ENCODE measurements at regions not wholly inside any gene's neighbourhood (a gene's known extent, or its start where the extent isn't known, plus 50 kb on each side); places are given as distances from the start of the nearest gene placed in this dataset.

- no peak for DNase-seq
- WGBS (ENCODE audit: insufficient coverage) = no CpG with 5 or more reads among the region's 2 CpGs
- no peak overlapping the region for H3K27ac ChIP-seq (ENCODE audit: low read length)
- H3K4me1 ChIP-seq (ENCODE audit: control insufficient read depth, insufficient read depth, low read length) = no peaks in the 10 kb centered on the region
- H3K36me3 ChIP-seq (ENCODE audit: control insufficient read depth, insufficient read depth, low read length) = no peaks in the 10 kb centered on the region
- H3K27me3 ChIP-seq (ENCODE audit: control insufficient read depth, insufficient read depth, low read length) = no peaks in the 10 kb centered on the region
- H3K9me3 ChIP-seq (replicated peaks; ENCODE audit: control insufficient read depth, low read depth, low read length) = no peaks in the 10 kb centered on the region
- no peak overlapping the region for H3K4me3 ChIP-seq (ENCODE audit: low read length)
Measured at GRCh38 chr5:87966213-87966612, 302.4 kb downstream of the TMEM161B start.

- Histone ChIP-seq H3K36me3 (ENCODE audit: control insufficient read depth, insufficient read depth, low read length) (no peaks in the 10 kb centered on the region), H3K4me1 (ENCODE audit: control insufficient read depth, insufficient read depth, low read length) (no peaks in the 10 kb centered on the region), H3K27ac (ENCODE audit: low read length) (no peak overlapping the region), H3K4me3 (ENCODE audit: low read length) (no peak overlapping the region), H3K9me3 (replicated peaks; ENCODE audit: control insufficient read depth, low read depth, low read length) (no peaks in the 10 kb centered on the region), H3K27me3 (ENCODE audit: control insufficient read depth, insufficient read depth, low read length) (no peaks in the 10 kb centered on the region)
- DNase-seq = no peak
Measured at GRCh38 chr5:87954121-87954520, 314.5 kb downstream of the TMEM161B start.

- no peaks in the 10 kb centered on the region for H3K9me3 ChIP-seq (replicated peaks; ENCODE audit: control insufficient read depth, low read depth, low read length)
- no peak overlapping the region for H3K4me3 ChIP-seq (ENCODE audit: low read length)
- H3K27me3 ChIP-seq (ENCODE audit: control insufficient read depth, insufficient read depth, low read length) = no peaks in the 10 kb centered on the region
- H3K36me3 ChIP-seq (ENCODE audit: control insufficient read depth, insufficient read depth, low read length) = no peaks in the 10 kb centered on the region
- H3K27ac ChIP-seq (ENCODE audit: low read length) = no peak overlapping the region
- DNase-seq = no peak
- H3K4me1 ChIP-seq (ENCODE audit: control insufficient read depth, insufficient read depth, low read length) = no peaks in the 10 kb centered on the region
- no CpG with 5 or more reads among the region's 1 CpG for WGBS (ENCODE audit: insufficient coverage)
Measured at GRCh38 chr5:87951661-87952060, 317.0 kb downstream of the TMEM161B start.

- H3K27me3 ChIP-seq (ENCODE audit: control insufficient read depth, insufficient read depth, low read length) = no peaks in the 10 kb centered on the region
- H3K27ac ChIP-seq (ENCODE audit: low read length) = no peak overlapping the region
- DNase-seq = no peak
- no peaks in the 10 kb centered on the region for H3K36me3 ChIP-seq (ENCODE audit: control insufficient read depth, insufficient read depth, low read length)
- no peaks in the 10 kb centered on the region for H3K9me3 ChIP-seq (replicated peaks; ENCODE audit: control insufficient read depth, low read depth, low read length)
- no peaks in the 10 kb centered on the region for H3K4me1 ChIP-seq (ENCODE audit: control insufficient read depth, insufficient read depth, low read length)
- WGBS (ENCODE audit: insufficient coverage) = 33% methylated on average over 1 of the region's 10 CpGs
- H3K4me3 ChIP-seq (ENCODE audit: low read length) = no peak overlapping the region
Measured at GRCh38 chr5:87949676-87950631, 318.7 kb downstream of the TMEM161B start.

GRCh38 chr5:87948486-87948885 lies 320.2 kb downstream of the TMEM161B start:
- no peak for DNase-seq
- WGBS (ENCODE audit: insufficient coverage) = no CpG with 5 or more reads among the region's 2 CpGs
- no peaks in the 10 kb centered on the region for H3K4me1 ChIP-seq (ENCODE audit: control insufficient read depth, insufficient read depth, low read length)
- H3K9me3 ChIP-seq (replicated peaks; ENCODE audit: control insufficient read depth, low read depth, low read length) = no peaks in the 10 kb centered on the region
- no peak overlapping the region for H3K27ac ChIP-seq (ENCODE audit: low read length)
- H3K4me3 ChIP-seq (ENCODE audit: low read length) = no peak overlapping the region
- no peaks in the 10 kb centered on the region for H3K36me3 ChIP-seq (ENCODE audit: control insufficient read depth, insufficient read depth, low read length)
- H3K27me3 ChIP-seq (ENCODE audit: control insufficient read depth, insufficient read depth, low read length) = no peaks in the 10 kb centered on the region

GRCh38 chr5:87946271-87946670 lies 322.4 kb downstream of the TMEM161B start:
- Histone ChIP-seq H3K4me3 (ENCODE audit: low read length) (no peak overlapping the region), H3K9me3 (replicated peaks; ENCODE audit: control insufficient read depth, low read depth, low read length) (no peaks in the 10 kb centered on the region), H3K27me3 (ENCODE audit: control insufficient read depth, insufficient read depth, low read length) (no peaks in the 10 kb centered on the region), H3K4me1 (ENCODE audit: control insufficient read depth, insufficient read depth, low read length) (no peaks in the 10 kb centered on the region), H3K27ac (ENCODE audit: low read length) (no peak overlapping the region), H3K36me3 (ENCODE audit: control insufficient read depth, insufficient read depth, low read length) (no peaks in the 10 kb centered on the region)
- WGBS (ENCODE audit: insufficient coverage) = no CpG with 5 or more reads among the region's 4 CpGs
- no peak for DNase-seq

- DNase-seq = no peak
- no peaks in the 10 kb centered on the region for H3K9me3 ChIP-seq (replicated peaks; ENCODE audit: control insufficient read depth, low read depth, low read length)
- no peaks in the 10 kb centered on the region for H3K27me3 ChIP-seq (ENCODE audit: control insufficient read depth, insufficient read depth, low read length)
- H3K27ac ChIP-seq (ENCODE audit: low read length) = no peak overlapping the region
- H3K4me1 ChIP-seq (ENCODE audit: control insufficient read depth, insufficient read depth, low read length) = no peaks in the 10 kb centered on the region
- H3K36me3 ChIP-seq (ENCODE audit: control insufficient read depth, insufficient read depth, low read length) = no peaks in the 10 kb centered on the region
- H3K4me3 ChIP-seq (ENCODE audit: low read length) = no peak overlapping the region
- no CpG with 5 or more reads among the region's 2 CpGs for WGBS (ENCODE audit: insufficient coverage)
Measured at GRCh38 chr5:87945286-87945650, 323.4 kb downstream of the TMEM161B start.

- WGBS (ENCODE audit: insufficient coverage) = 40% methylated on average over 6 of the region's 9 CpGs
- no peaks in the 10 kb centered on the region for H3K36me3 ChIP-seq (ENCODE audit: control insufficient read depth, insufficient read depth, low read length)
- no peaks in the 10 kb centered on the region for H3K27me3 ChIP-seq (ENCODE audit: control insufficient read depth, insufficient read depth, low read length)
- H3K27ac ChIP-seq (ENCODE audit: low read length) = no peak overlapping the region
- DNase-seq = peak; percentile 40
- no peak overlapping the region for H3K4me3 ChIP-seq (ENCODE audit: low read length)
- no peaks in the 10 kb centered on the region for H3K4me1 ChIP-seq (ENCODE audit: control insufficient read depth, insufficient read depth, low read length)
- no peaks in the 10 kb centered on the region for H3K9me3 ChIP-seq (replicated peaks; ENCODE audit: control insufficient read depth, low read depth, low read length)
Measured at GRCh38 chr5:87944553-87945285, 323.9 kb downstream of the TMEM161B start.

- Histone ChIP-seq H3K4me1 (ENCODE audit: control insufficient read depth, insufficient read depth, low read length) (no peaks in the 10 kb centered on the region), H3K4me3 (ENCODE audit: low read length) (no peak overlapping the region), H3K27me3 (ENCODE audit: control insufficient read depth, insufficient read depth, low read length) (no peaks in the 10 kb centered on the region), H3K9me3 (replicated peaks; ENCODE audit: control insufficient read depth, low read depth, low read length) (no peaks in the 10 kb centered on the region), H3K36me3 (ENCODE audit: control insufficient read depth, insufficient read depth, low read length) (no peaks in the 10 kb centered on the region), H3K27ac (ENCODE audit: low read length) (no peak overlapping the region)
- no peak for DNase-seq
- WGBS (ENCODE audit: insufficient coverage) = no CpG with 5 or more reads among the region's 4 CpGs
Measured at GRCh38 chr5:87940775-87941174, 327.9 kb downstream of the TMEM161B start.

GRCh38 chr5:87936667-87937066 lies 332.0 kb downstream of the TMEM161B start:
- no peak overlapping the region for H3K4me3 ChIP-seq (ENCODE audit: low read length)

More at GRCh38 chr5:87936667-87937066, 332.0 kb downstream of the TMEM161B start:
- no peak for DNase-seq
- H3K27ac ChIP-seq (ENCODE audit: low read length) = no peak overlapping the region
- no peaks in the 10 kb centered on the region for H3K36me3 ChIP-seq (ENCODE audit: control insufficient read depth, insufficient read depth, low read length)
- no peaks in the 10 kb centered on the region for H3K4me1 ChIP-seq (ENCODE audit: control insufficient read depth, insufficient read depth, low read length)
- H3K27me3 ChIP-seq (ENCODE audit: control insufficient read depth, insufficient read depth, low read length) = no peaks in the 10 kb centered on the region
- H3K9me3 ChIP-seq (replicated peaks; ENCODE audit: control insufficient read depth, low read depth, low read length) = no peaks in the 10 kb centered on the region

Data from muscle of leg (tissue), 3 donors.